Natural killer cell (primary cell): ENCODE measurements at regions not wholly inside any gene's neighbourhood (a gene's known extent, or its start where the extent isn't known, plus 50 kb on each side); places are given as distances from the start of the nearest gene placed in this dataset.
"Not testable (repeated sequence)": the region's sequence is repeated elsewhere in the genome, so short reads cannot be mapped to it uniquely, and the experiment has no call there.

Experiments
- ATAC-seq, 3 donors: fragments of 150-1000 bp in 2 of 3; fragments of 200-7000 bp in 1 of 3; cut with Tn5 transposase; 1 replicate in 1 of 3; 2 replicates in 2 of 3; pipeline ENCODE4 v1.10.0; 2021; ENCODE audit warnings: mild to moderate bottlenecking in 2 of 3, moderate library complexity in 2 of 3
- DNase-seq, 2 donors: peaks; one replicate each; pipeline versions ENCODE4 v3.0.0 to v3.0.0-alpha.2; 2013 to 2021; ENCODE audit warnings: mixed read lengths in 1 of 2
- H3K27ac ChIP-seq: one replicate; pipeline ENCODE4 v1.5.1; 2013; ENCODE audit warnings: mild to moderate bottlenecking, low read length
- H3K27me3 ChIP-seq: one replicate; pipeline ENCODE4 v1.6.1; 2013; ENCODE audit warnings: low read length; ENCODE audit not compliant: control insufficient read depth, insufficient read depth
- H3K36me3 ChIP-seq: one replicate; pipeline ENCODE4 v1.6.1; 2013; ENCODE audit warnings: low read length; ENCODE audit not compliant: control insufficient read depth, insufficient read depth
- H3K4me1 ChIP-seq: one replicate; pipeline ENCODE4 v1.6.1; 2013; ENCODE audit warnings: low read length; ENCODE audit not compliant: control insufficient read depth, insufficient read depth
- H3K4me3 ChIP-seq: one replicate; pipeline ENCODE4 v1.5.1; 2013; ENCODE audit warnings: low read length
- H3K9me3 ChIP-seq: one replicate; pipeline ENCODE4 v1.6.1; 2013; ENCODE audit warnings: low read length; ENCODE audit not compliant: control insufficient read depth, insufficient read depth
- H3K27ac Mint-ChIP-seq, 2 donors: one replicate each; pipeline ENCODE4 v1.8.0; 2022; ENCODE audit warnings: mild to moderate bottlenecking in 2 of 2, mixed read lengths in 2 of 2, moderate library complexity in 1 of 2
- H3K27me3 Mint-ChIP-seq, 2 donors: one replicate each; pipeline ENCODE4 v1.8.0; 2022; ENCODE audit warnings: low read depth in 2 of 2, mixed read lengths in 2 of 2
- H3K36me3 Mint-ChIP-seq: one replicate; pipeline ENCODE4 v1.8.0; 2022; ENCODE audit warnings: mixed read lengths
- H3K4me1 Mint-ChIP-seq, 2 donors: one replicate each; pipeline ENCODE4 v1.8.0; 2022; ENCODE audit warnings: mixed read lengths in 2 of 2
- H3K4me3 Mint-ChIP-seq: one replicate; pipeline ENCODE4 v1.8.0; 2022; ENCODE audit warnings: mild to moderate bottlenecking, moderate library complexity, mixed read lengths
- H3K9me3 Mint-ChIP-seq, 2 donors: one replicate each; pipeline ENCODE4 v1.8.0; 2022; ENCODE audit warnings: mixed read lengths in 2 of 2
- WGBS: methylation state at CpG from one replicate; pipeline ENCODE4 v1.1.7; 2013; ENCODE audit warnings: missing lambda C conversion rate; ENCODE audit not compliant: insufficient coverage; 5-methylcytosine and 5-hydroxymethylcytosine counted together
- intact Hi-C: fragments of 100-400 bp; cut with micrococcal nuclease; formaldehyde crosslinking; loops from one replicate; pipeline ENCODE4 v1.14.2; 2022
- TF ChIP-seq, protein P1 (sequence below): fragments of 200-600 bp; IDR thresholded peaks from one replicate; pipeline ENCODE4 v1.8.0; 2022; ENCODE audit warnings: antibody characterized with exemption

DNA sequence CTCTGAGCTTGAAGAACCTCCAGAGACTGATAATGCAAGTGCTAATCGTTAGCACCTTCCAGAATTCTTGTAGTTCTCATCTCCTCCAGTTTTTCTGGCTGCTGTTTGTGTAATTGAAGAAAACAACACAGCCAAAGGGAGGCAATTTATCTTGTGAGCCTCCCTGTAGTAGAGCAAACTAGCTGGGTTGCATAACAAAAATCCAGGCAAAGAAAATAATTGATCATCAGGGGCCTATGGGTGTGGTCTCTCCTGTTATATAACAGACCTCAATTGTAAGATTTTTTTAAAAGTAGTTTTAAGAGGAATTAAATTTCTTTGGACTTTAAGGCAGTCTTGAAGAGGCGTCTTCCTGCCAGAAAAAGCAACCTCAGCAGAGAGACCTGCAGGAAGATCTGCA, 817.0 kb downstream of the CENPC start:
- ATAC-seq (no peak), DNase-seq (no peak)
- TF ChIP-seq, protein P1, sequence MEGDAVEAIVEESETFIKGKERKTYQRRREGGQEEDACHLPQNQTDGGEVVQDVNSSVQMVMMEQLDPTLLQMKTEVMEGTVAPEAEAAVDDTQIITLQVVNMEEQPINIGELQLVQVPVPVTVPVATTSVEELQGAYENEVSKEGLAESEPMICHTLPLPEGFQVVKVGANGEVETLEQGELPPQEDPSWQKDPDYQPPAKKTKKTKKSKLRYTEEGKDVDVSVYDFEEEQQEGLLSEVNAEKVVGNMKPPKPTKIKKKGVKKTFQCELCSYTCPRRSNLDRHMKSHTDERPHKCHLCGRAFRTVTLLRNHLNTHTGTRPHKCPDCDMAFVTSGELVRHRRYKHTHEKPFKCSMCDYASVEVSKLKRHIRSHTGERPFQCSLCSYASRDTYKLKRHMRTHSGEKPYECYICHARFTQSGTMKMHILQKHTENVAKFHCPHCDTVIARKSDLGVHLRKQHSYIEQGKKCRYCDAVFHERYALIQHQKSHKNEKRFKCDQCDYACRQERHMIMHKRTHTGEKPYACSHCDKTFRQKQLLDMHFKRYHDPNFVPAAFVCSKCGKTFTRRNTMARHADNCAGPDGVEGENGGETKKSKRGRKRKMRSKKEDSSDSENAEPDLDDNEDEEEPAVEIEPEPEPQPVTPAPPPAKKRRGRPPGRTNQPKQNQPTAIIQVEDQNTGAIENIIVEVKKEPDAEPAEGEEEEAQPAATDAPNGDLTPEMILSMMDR: no peak
- H3K27ac ChIP-seq: no peak overlapping the region
- no peaks in the 10 kb centered on the region for H3K36me3 ChIP-seq
- H3K36me3 Mint-ChIP-seq: no peaks in the 10 kb centered on the region
- 80% methylated on average over 2 of the region's 2 CpGs for WGBS
- H3K9me3 ChIP-seq: no peaks in the 10 kb centered on the region
- H3K4me3 ChIP-seq: no peak overlapping the region
- no peak overlapping the region for H3K27ac Mint-ChIP-seq
- intact Hi-C loops: no loop called here
- no peaks in the 10 kb centered on the region for H3K4me1 Mint-ChIP-seq
- no peaks in the 10 kb centered on the region for H3K27me3 Mint-ChIP-seq
- H3K4me1 ChIP-seq: no peaks in the 10 kb centered on the region
- no peaks in the 10 kb centered on the region for H3K27me3 ChIP-seq
- peaks cover 16% of the 10 kb centered on the region in 2 donors for H3K9me3 Mint-ChIP-seq
- no peak overlapping the region for H3K4me3 Mint-ChIP-seq

DNA sequence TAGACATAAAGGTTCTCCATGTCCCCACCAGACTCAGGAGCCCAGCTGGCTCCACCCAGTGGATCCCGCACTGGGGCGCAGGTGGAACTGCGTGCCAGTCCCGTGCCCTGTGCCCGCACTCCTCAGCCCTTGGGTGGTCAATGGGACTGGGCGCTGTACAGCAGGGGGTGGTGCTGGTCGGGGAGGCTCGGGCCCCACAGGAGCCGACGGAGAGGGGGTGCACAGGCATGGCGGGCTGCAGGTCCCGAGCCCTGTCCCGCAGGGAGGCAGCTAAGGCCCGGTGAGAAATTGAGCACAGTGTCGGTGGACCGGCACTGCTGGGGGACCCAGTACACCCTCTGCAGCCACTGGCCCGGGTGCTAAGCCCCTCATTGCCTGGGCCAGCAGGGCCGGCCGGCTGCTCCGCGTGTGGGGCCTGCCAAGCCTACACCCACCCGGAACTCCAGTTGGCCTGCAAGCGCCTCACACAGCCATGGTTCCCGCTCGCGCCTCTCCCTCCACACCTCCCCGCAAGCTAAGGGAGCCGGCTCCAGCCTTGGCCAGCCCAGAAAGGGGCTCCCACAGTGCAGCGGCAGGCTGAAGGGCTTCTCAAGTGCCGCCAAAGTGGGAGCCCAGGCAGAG, 832.9 kb downstream of the CENPC start:
- intact Hi-C loops, DNase-seq, H3K4me1 Mint-ChIP-seq: not testable (repeated sequence)

DNA sequence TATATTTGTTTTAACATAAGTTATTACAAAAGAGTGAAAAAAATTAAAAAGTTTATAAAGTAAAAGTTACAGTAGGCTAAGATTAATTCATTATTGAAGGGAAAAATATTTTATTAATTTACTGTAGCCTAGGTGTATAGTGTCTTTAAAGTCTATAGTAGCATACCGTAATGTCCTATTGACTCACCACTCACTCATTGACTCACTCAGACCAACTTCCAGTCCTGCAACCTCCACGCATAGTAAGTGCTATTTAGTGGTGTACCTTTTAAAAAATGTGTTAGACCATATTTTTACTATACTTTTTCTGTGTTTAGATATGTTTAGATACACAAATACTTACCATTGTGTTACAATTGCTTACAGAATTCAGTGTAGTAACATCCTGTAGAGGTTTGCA, 841.1 kb downstream of the CENPC start:
- H3K27me3 Mint-ChIP-seq: no peaks in the 10 kb centered on the region
- no CpG with 5 or more reads among the region's 2 CpGs for WGBS
- Histone ChIP-seq H3K36me3 (no peaks in the 10 kb centered on the region), H3K4me3 (no peak overlapping the region), H3K9me3 (no peaks in the 10 kb centered on the region), H3K27ac (no peak overlapping the region), H3K4me1 (no peaks in the 10 kb centered on the region), H3K27me3 (no peaks in the 10 kb centered on the region)
- H3K4me3 Mint-ChIP-seq: no peak overlapping the region
- DNase-seq (no peak), ATAC-seq (no peak)
- peaks cover 7 to 9% of the 10 kb centered on the region in 2 donors for H3K9me3 Mint-ChIP-seq
- no peaks in the 10 kb centered on the region for H3K36me3 Mint-ChIP-seq
- no peak overlapping the region for H3K27ac Mint-ChIP-seq
- TF ChIP-seq, protein P1: no peak
- H3K4me1 Mint-ChIP-seq: no peaks in the 10 kb centered on the region
- intact Hi-C loops: no loop called here

More for the DNA sequence above, 832.9 kb downstream of the CENPC start:
- H3K27ac ChIP-seq, H3K27me3 Mint-ChIP-seq, H3K4me1 ChIP-seq, H3K4me3 Mint-ChIP-seq, H3K36me3 ChIP-seq, H3K27ac Mint-ChIP-seq, H3K4me3 ChIP-seq, H3K36me3 Mint-ChIP-seq, H3K27me3 ChIP-seq, ATAC-seq, H3K9me3 ChIP-seq: not testable (repeated sequence)
- 96% methylated on average over 30 of the region's 30 CpGs for WGBS
- H3K9me3 Mint-ChIP-seq: peaks cover 12 to 17% of the 10 kb centered on the region in 2 donors

DNA sequence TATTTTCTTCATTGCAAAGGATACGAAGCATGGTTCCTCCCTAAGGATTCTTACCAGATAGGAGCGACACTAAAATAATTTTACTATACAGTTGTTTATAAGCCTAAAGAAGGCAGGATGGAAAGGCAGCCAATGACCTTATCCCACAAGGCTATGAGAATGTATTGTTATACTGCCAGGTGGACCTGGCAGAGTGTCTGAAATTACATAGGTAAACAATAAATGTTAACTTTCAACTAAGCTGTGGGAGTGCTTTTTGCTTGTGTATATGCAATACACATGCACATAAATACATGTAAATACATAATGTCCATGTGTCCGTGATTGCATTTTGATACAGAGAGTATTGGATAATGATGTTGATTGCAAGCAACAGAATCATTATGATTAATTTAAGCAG, 850.6 kb downstream of the CENPC start:
- H3K9me3 ChIP-seq: no peaks in the 10 kb centered on the region
- H3K4me1 ChIP-seq: no peaks in the 10 kb centered on the region
- no peak overlapping the region for H3K4me3 ChIP-seq
- intact Hi-C loops: no loop called here
- Mint-ChIP-seq H3K4me1 (no peaks in the 10 kb centered on the region), H3K4me3 (no peak overlapping the region), H3K27me3 (no peaks in the 10 kb centered on the region), H3K36me3 (no peaks in the 10 kb centered on the region), H3K27ac (no peak overlapping the region), H3K9me3 (peaks cover 15 to 16% of the 10 kb centered on the region in 2 donors)
- TF ChIP-seq, protein P1: no peak
- H3K36me3 ChIP-seq: no peaks in the 10 kb centered on the region
- no peak for ATAC-seq
- DNase-seq: no peak
- WGBS: no CpG with 5 or more reads among the region's 3 CpGs
- no peaks in the 10 kb centered on the region for H3K27me3 ChIP-seq
- H3K27ac ChIP-seq: no peak overlapping the region
